ENCODE measurements at regions not wholly inside any gene's neighbourhood (a gene's known extent, or its start where the extent isn't known, plus 50 kb on each side); places are given as distances from the start of the nearest gene placed in this dataset.
"Not testable (repeated sequence)": the region's sequence is repeated elsewhere in the genome, so short reads cannot be mapped to it uniquely, and the experiment has no call there.

GRCh38 chr2:72026819-72027425 lies 120.7 kb downstream of the CYP26B1 start:
- H3K9me3 Mint-ChIP-seq (ENCODE audit: low read depth, unreplicated experiment): no peaks in the 10 kb centered on the region
- CTCF ChIA-PET: no interaction called here
- no peaks in the 10 kb centered on the region for H3K4me1 Mint-ChIP-seq (ENCODE audit: low read depth, unreplicated experiment)
- intact Hi-C loops (cut with micrococcal nuclease; ENCODE audit: unreplicated experiment): no loop called here
- H3K27ac Mint-ChIP-seq (ENCODE audit: unreplicated experiment): no peak overlapping the region
- no peak for DNase-seq
- no peak overlapping the region for H3K4me3 Mint-ChIP-seq (ENCODE audit: low read depth, unreplicated experiment)
- H3K27me3 Mint-ChIP-seq (ENCODE audit: unreplicated experiment): peaks cover 38% of the 10 kb centered on the region
- BruUV-seq (replicated peaks): no TSS peak
- no peak for TF ChIP-seq CTCF (IDR thresholded peaks at IDR 0.05; ENCODE audit: unreplicated experiment)
- H3K36me3 Mint-ChIP-seq (ENCODE audit: insufficient read depth, unreplicated experiment): no peaks in the 10 kb centered on the region

GRCh38 chr2:72024451-72025175 lies 123.0 kb downstream of the CYP26B1 start:
- CTCF ChIA-PET: no interaction called here
- Mint-ChIP-seq H3K27me3 (ENCODE audit: unreplicated experiment) (peaks cover 30% of the 10 kb centered on the region), H3K27ac (ENCODE audit: unreplicated experiment) (no peak overlapping the region), H3K36me3 (ENCODE audit: insufficient read depth, unreplicated experiment) (no peaks in the 10 kb centered on the region), H3K4me3 (ENCODE audit: low read depth, unreplicated experiment) (no peak overlapping the region), H3K4me1 (ENCODE audit: low read depth, unreplicated experiment) (no peaks in the 10 kb centered on the region), H3K9me3 (ENCODE audit: low read depth, unreplicated experiment) (no peaks in the 10 kb centered on the region)
- intact Hi-C loops (cut with micrococcal nuclease; ENCODE audit: unreplicated experiment): no loop called here
- BruUV-seq (replicated peaks): no TSS peak
- no peak for DNase-seq
- no peak for TF ChIP-seq CTCF (IDR thresholded peaks at IDR 0.05; ENCODE audit: unreplicated experiment)

GRCh38 chr2:72023678-72024390 lies 123.8 kb downstream of the CYP26B1 start:
- Mint-ChIP-seq H3K4me3 (ENCODE audit: low read depth, unreplicated experiment) (no peak overlapping the region), H3K27ac (ENCODE audit: unreplicated experiment) (no peak overlapping the region), H3K36me3 (ENCODE audit: insufficient read depth, unreplicated experiment) (no peaks in the 10 kb centered on the region), H3K4me1 (ENCODE audit: low read depth, unreplicated experiment) (no peaks in the 10 kb centered on the region), H3K9me3 (ENCODE audit: low read depth, unreplicated experiment) (no peaks in the 10 kb centered on the region), H3K27me3 (ENCODE audit: unreplicated experiment) (peaks cover 25% of the 10 kb centered on the region)
- no TSS peak for BruUV-seq (replicated peaks)
- TF ChIP-seq CTCF (IDR thresholded peaks at IDR 0.05; ENCODE audit: unreplicated experiment): no peak
- no peak for DNase-seq
- CTCF ChIA-PET: no interaction called here
- intact Hi-C loops (cut with micrococcal nuclease; ENCODE audit: unreplicated experiment): no loop called here

GRCh38 chr2:72021371-72021770 lies 126.3 kb downstream of the CYP26B1 start:
- H3K27ac Mint-ChIP-seq (ENCODE audit: unreplicated experiment); intact Hi-C loops (cut with micrococcal nuclease; ENCODE audit: unreplicated experiment); H3K4me1 Mint-ChIP-seq (ENCODE audit: low read depth, unreplicated experiment); H3K4me3 Mint-ChIP-seq (ENCODE audit: low read depth, unreplicated experiment); H3K9me3 Mint-ChIP-seq (ENCODE audit: low read depth, unreplicated experiment); DNase-seq; H3K36me3 Mint-ChIP-seq (ENCODE audit: insufficient read depth, unreplicated experiment); BruUV-seq (replicated peaks); CTCF ChIA-PET: not testable (repeated sequence)
- peaks cover 16% of the 10 kb centered on the region for H3K27me3 Mint-ChIP-seq (ENCODE audit: unreplicated experiment)

Data from Calu3 (cell line).